Activated T-cell treated with anti-CD3 and anti-CD28 coated beads, Interleukin-2, amount 50 U/mL, for 24 hours (primary cell): ENCODE measurements at regions not wholly inside any gene's neighbourhood (a gene's known extent, or its start where the extent isn't known, plus 50 kb on each side); places are given as distances from the start of the nearest gene placed in this dataset.

ENCODE experiments used
- DNase-seq: peaks from one replicate; pipeline ENCODE4 v3.0.0-alpha.2; 2020
- H3K27ac Mint-ChIP-seq: 2 replicates; pipeline ENCODE4 v1.8.0; 2020; ENCODE audit warnings: mild to moderate bottlenecking, mixed read lengths
- H3K27me3 Mint-ChIP-seq: 2 replicates; pipeline ENCODE4 v1.8.0; 2020; ENCODE audit warnings: mixed read lengths
- H3K36me3 Mint-ChIP-seq: 2 replicates; pipeline ENCODE4 v1.8.0; 2020; ENCODE audit warnings: low read depth, mixed read lengths
- H3K4me1 Mint-ChIP-seq: 2 replicates; pipeline ENCODE4 v1.8.0; 2020; ENCODE audit warnings: low read depth, mixed read lengths
- H3K4me3 Mint-ChIP-seq: 2 replicates; pipeline ENCODE4 v1.8.0; 2020; ENCODE audit warnings: mild to moderate bottlenecking, moderate library complexity, mixed read lengths
- H3K9me3 Mint-ChIP-seq: 2 replicates; pipeline ENCODE4 v1.8.0; 2020; ENCODE audit warnings: mixed read lengths

GRCh38 chr9:104980039-104980654 lies 52.2 kb upstream of the ABCA1 start:
- no peaks in the 10 kb centered on the region for H3K36me3 Mint-ChIP-seq
- H3K27me3 Mint-ChIP-seq, result peaks cover 18% of the 10 kb centered on the region
- H3K4me3 Mint-ChIP-seq, result no peak overlapping the region
- H3K27ac Mint-ChIP-seq, result peak overlapping the region; percentile 45
- H3K9me3 Mint-ChIP-seq, result no peaks in the 10 kb centered on the region
- H3K4me1 Mint-ChIP-seq, result peaks cover 16% of the 10 kb centered on the region
- no peak for DNase-seq

GRCh38 chr9:104981543-104982129 lies 53.7 kb upstream of the ABCA1 start:
- Mint-ChIP-seq H3K4me3 (no peak overlapping the region), H3K9me3 (no peaks in the 10 kb centered on the region), H3K4me1 (peaks cover 18% of the 10 kb centered on the region), H3K27me3 (peaks cover 31% of the 10 kb centered on the region), H3K27ac (no peak overlapping the region), H3K36me3 (no peaks in the 10 kb centered on the region)
- DNase-seq, result no peak

- Mint-ChIP-seq H3K36me3 (no peaks in the 10 kb centered on the region), H3K4me1 (peaks cover 18% of the 10 kb centered on the region), H3K4me3 (no peak overlapping the region), H3K27ac (no peak overlapping the region), H3K9me3 (no peaks in the 10 kb centered on the region), H3K27me3 (peaks cover 39% of the 10 kb centered on the region)
- DNase-seq, result no peak
Measured at GRCh38 chr9:104982543-104982942, 54.6 kb upstream of the ABCA1 start.

- no peak overlapping the region for H3K4me3 Mint-ChIP-seq
- peaks cover 47% of the 10 kb centered on the region for H3K27me3 Mint-ChIP-seq
- no peaks in the 10 kb centered on the region for H3K9me3 Mint-ChIP-seq
- H3K4me1 Mint-ChIP-seq, result peaks cover 18% of the 10 kb centered on the region
- no peaks in the 10 kb centered on the region for H3K36me3 Mint-ChIP-seq
- DNase-seq, result no peak
- H3K27ac Mint-ChIP-seq, result no peak overlapping the region
Measured at GRCh38 chr9:104983491-104983890, 55.5 kb upstream of the ABCA1 start.

- H3K4me1 Mint-ChIP-seq, result peaks cover 18% of the 10 kb centered on the region
- H3K27me3 Mint-ChIP-seq, result peaks cover 54% of the 10 kb centered on the region
- H3K9me3 Mint-ChIP-seq, result no peaks in the 10 kb centered on the region
- DNase-seq, result no peak
- no peak overlapping the region for H3K27ac Mint-ChIP-seq
- H3K36me3 Mint-ChIP-seq, result no peaks in the 10 kb centered on the region
- H3K4me3 Mint-ChIP-seq, result no peak overlapping the region
Measured at GRCh38 chr9:104984121-104984520, 56.2 kb upstream of the ABCA1 start.

- Mint-ChIP-seq H3K36me3 (no peaks in the 10 kb centered on the region), H3K27me3 (peaks cover 58% of the 10 kb centered on the region), H3K9me3 (no peaks in the 10 kb centered on the region), H3K4me1 (peaks cover 18% of the 10 kb centered on the region), H3K27ac (no peak overlapping the region), H3K4me3 (no peak overlapping the region)
- DNase-seq, result no peak
Measured at GRCh38 chr9:104984542-104984941, 56.6 kb upstream of the ABCA1 start.

GRCh38 chr9:104984948-104985347 lies 57.0 kb upstream of the ABCA1 start:
- Mint-ChIP-seq H3K4me1 (peaks cover 14% of the 10 kb centered on the region), H3K27ac (peak overlapping the region; percentile 5), H3K4me3 (no peak overlapping the region), H3K9me3 (no peaks in the 10 kb centered on the region), H3K36me3 (no peaks in the 10 kb centered on the region), H3K27me3 (peaks cover 60% of the 10 kb centered on the region)
- DNase-seq, result no peak

- Mint-ChIP-seq H3K36me3 (no peaks in the 10 kb centered on the region), H3K9me3 (no peaks in the 10 kb centered on the region), H3K27ac (no peak overlapping the region), H3K4me3 (no peak overlapping the region), H3K4me1 (peaks cover 16% of the 10 kb centered on the region), H3K27me3 (peaks cover 67% of the 10 kb centered on the region)
- no peak for DNase-seq
Measured at GRCh38 chr9:104986096-104986495, 58.1 kb upstream of the ABCA1 start.

- Mint-ChIP-seq H3K27ac (no peak overlapping the region), H3K4me1 (peaks cover 31% of the 10 kb centered on the region), H3K4me3 (no peak overlapping the region), H3K36me3 (no peaks in the 10 kb centered on the region), H3K27me3 (peaks cover 69% of the 10 kb centered on the region), H3K9me3 (no peaks in the 10 kb centered on the region)
- DNase-seq, result no peak
Measured at GRCh38 chr9:104987743-104988142, 59.8 kb upstream of the ABCA1 start.

GRCh38 chr9:104988539-104988938 lies 60.6 kb upstream of the ABCA1 start:
- no peak overlapping the region for H3K4me3 Mint-ChIP-seq
- H3K4me1 Mint-ChIP-seq, result peaks cover 39% of the 10 kb centered on the region
- peaks cover 75% of the 10 kb centered on the region for H3K27me3 Mint-ChIP-seq
- no peak for DNase-seq
- H3K36me3 Mint-ChIP-seq, result no peaks in the 10 kb centered on the region
- H3K9me3 Mint-ChIP-seq, result no peaks in the 10 kb centered on the region
- no peak overlapping the region for H3K27ac Mint-ChIP-seq

GRCh38 chr9:104991144-104991953 lies 63.4 kb upstream of the ABCA1 start:
- DNase-seq, result peak; percentile 86
- Mint-ChIP-seq H3K4me1 (peaks cover 37% of the 10 kb centered on the region), H3K27me3 (peaks cover 75% of the 10 kb centered on the region), H3K4me3 (peak overlapping the region; percentile 79), H3K27ac (peak overlapping the region; percentile 91), H3K36me3 (no peaks in the 10 kb centered on the region), H3K9me3 (no peaks in the 10 kb centered on the region)

GRCh38 chr9:104992659-104993058 lies 64.7 kb upstream of the ABCA1 start:
- Mint-ChIP-seq H3K36me3 (no peaks in the 10 kb centered on the region), H3K9me3 (no peaks in the 10 kb centered on the region), H3K4me1 (peaks cover 37% of the 10 kb centered on the region), H3K4me3 (no peak overlapping the region), H3K27ac (no peak overlapping the region), H3K27me3 (peaks cover 64% of the 10 kb centered on the region)
- DNase-seq, result no peak

- Mint-ChIP-seq H3K27ac (no peak overlapping the region), H3K4me1 (peaks cover 37% of the 10 kb centered on the region), H3K9me3 (no peaks in the 10 kb centered on the region), H3K27me3 (peaks cover 63% of the 10 kb centered on the region), H3K4me3 (no peak overlapping the region), H3K36me3 (no peaks in the 10 kb centered on the region)
- DNase-seq, result no peak
Measured at GRCh38 chr9:104993291-104993963, 65.5 kb upstream of the ABCA1 start.

- H3K4me3 Mint-ChIP-seq, result no peak overlapping the region
- no peak overlapping the region for H3K27ac Mint-ChIP-seq
- peaks cover 18% of the 10 kb centered on the region for H3K4me1 Mint-ChIP-seq
- DNase-seq, result no peak
- H3K9me3 Mint-ChIP-seq, result no peaks in the 10 kb centered on the region
- peaks cover 36% of the 10 kb centered on the region for H3K27me3 Mint-ChIP-seq
- H3K36me3 Mint-ChIP-seq, result no peaks in the 10 kb centered on the region
Measured at GRCh38 chr9:104997536-104997935, 69.6 kb upstream of the ABCA1 start.
